Liver (tissue), 3 donors: ENCODE measurements at regions not wholly inside any gene's neighbourhood (a gene's known extent, or its start where the extent isn't known, plus 50 kb on each side); places are given as distances from the start of the nearest gene placed in this dataset.

Experiments used
- GABPA ChIP-seq, 2 donors: IDR thresholded peaks in 1 of 2; conservative IDR thresholded peaks in 1 of 2; 2 replicates each; pipeline ENCODE4 v1.6.1; 2016; ENCODE audit warnings: antibody characterized with exemption in 2 of 2, mild to moderate bottlenecking in 1 of 2, moderate library complexity in 1 of 2
- HNF4G ChIP-seq: IDR thresholded peaks from 2 replicates; pipeline ENCODE4 v1.6.1; 2016; ENCODE audit warnings: antibody characterized with exemption
- JUND ChIP-seq, 2 donors: IDR thresholded peaks; 2 replicates each; pipeline ENCODE4 v1.6.1; 2016; ENCODE audit warnings: antibody characterized with exemption in 2 of 2
- RAD21 ChIP-seq, 2 donors: IDR thresholded peaks; 2 replicates each; pipeline ENCODE4 v1.6.1; 2016; ENCODE audit warnings: antibody characterized with exemption in 2 of 2, mild to moderate bottlenecking in 2 of 2
- RXRA ChIP-seq, 2 donors: IDR thresholded peaks; 2 replicates each; pipeline ENCODE4 v1.6.1; 2017 to 2018; ENCODE audit warnings: antibody characterized with exemption in 2 of 2, mild to moderate bottlenecking in 1 of 2
- SP1 ChIP-seq: IDR thresholded peaks from 2 replicates; pipeline ENCODE4 v1.6.1; 2018; ENCODE audit warnings: antibody characterized with exemption, mild to moderate bottlenecking
- TF ChIP-seq, protein P1 (sequence below): fragments of 150-350 bp; IDR thresholded peaks from 2 replicates; pipeline ENCODE4 v1.5.1; 2017; ENCODE audit warnings: improper control_type of control experiment, low read depth, low read length; ENCODE audit not compliant: missing input control
- TF ChIP-seq, protein P2 (sequence below): IDR thresholded peaks from 2 replicates; pipeline ENCODE4 v1.6.1; 2016; ENCODE audit warnings: antibody characterized with exemption
- TF ChIP-seq, protein P3 (sequence below): IDR thresholded peaks from 2 replicates; pipeline ENCODE4 v1.6.1; 2016; ENCODE audit warnings: antibody characterized with exemption, mild to moderate bottlenecking
- TF ChIP-seq, protein P4 (sequence below): IDR thresholded peaks from 2 replicates; pipeline ENCODE4 v1.6.1; 2016; ENCODE audit warnings: antibody characterized with exemption
- donor health status: healthy.
- donor health status: healthy.

DNA sequence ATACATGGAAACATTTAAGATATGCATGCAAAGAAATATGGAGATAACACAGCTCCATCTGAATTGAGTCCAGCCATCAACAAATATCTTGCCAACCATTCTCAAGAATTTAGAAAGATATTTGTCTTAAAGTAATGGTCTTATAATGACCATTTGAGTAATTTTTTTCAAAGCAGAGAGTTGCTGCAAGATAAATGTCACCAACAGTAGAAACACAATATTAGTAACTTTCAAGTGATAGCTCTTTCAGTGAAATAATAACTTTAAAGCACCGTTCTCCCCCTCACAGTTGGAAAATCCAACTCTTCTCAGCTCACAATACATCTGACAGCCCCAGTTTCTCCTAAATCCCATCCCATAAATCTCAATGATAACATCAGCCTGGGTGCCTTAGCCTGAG, 481.0 kb upstream of the ADAMTS5 start:
- TF ChIP-seq, protein P1, sequence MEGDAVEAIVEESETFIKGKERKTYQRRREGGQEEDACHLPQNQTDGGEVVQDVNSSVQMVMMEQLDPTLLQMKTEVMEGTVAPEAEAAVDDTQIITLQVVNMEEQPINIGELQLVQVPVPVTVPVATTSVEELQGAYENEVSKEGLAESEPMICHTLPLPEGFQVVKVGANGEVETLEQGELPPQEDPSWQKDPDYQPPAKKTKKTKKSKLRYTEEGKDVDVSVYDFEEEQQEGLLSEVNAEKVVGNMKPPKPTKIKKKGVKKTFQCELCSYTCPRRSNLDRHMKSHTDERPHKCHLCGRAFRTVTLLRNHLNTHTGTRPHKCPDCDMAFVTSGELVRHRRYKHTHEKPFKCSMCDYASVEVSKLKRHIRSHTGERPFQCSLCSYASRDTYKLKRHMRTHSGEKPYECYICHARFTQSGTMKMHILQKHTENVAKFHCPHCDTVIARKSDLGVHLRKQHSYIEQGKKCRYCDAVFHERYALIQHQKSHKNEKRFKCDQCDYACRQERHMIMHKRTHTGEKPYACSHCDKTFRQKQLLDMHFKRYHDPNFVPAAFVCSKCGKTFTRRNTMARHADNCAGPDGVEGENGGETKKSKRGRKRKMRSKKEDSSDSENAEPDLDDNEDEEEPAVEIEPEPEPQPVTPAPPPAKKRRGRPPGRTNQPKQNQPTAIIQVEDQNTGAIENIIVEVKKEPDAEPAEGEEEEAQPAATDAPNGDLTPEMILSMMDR, result no peak
- TF ChIP-seq, protein P2, sequence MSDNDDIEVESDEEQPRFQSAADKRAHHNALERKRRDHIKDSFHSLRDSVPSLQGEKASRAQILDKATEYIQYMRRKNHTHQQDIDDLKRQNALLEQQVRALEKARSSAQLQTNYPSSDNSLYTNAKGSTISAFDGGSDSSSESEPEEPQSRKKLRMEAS, result no peak
- TF ChIP-seq, protein P3, sequence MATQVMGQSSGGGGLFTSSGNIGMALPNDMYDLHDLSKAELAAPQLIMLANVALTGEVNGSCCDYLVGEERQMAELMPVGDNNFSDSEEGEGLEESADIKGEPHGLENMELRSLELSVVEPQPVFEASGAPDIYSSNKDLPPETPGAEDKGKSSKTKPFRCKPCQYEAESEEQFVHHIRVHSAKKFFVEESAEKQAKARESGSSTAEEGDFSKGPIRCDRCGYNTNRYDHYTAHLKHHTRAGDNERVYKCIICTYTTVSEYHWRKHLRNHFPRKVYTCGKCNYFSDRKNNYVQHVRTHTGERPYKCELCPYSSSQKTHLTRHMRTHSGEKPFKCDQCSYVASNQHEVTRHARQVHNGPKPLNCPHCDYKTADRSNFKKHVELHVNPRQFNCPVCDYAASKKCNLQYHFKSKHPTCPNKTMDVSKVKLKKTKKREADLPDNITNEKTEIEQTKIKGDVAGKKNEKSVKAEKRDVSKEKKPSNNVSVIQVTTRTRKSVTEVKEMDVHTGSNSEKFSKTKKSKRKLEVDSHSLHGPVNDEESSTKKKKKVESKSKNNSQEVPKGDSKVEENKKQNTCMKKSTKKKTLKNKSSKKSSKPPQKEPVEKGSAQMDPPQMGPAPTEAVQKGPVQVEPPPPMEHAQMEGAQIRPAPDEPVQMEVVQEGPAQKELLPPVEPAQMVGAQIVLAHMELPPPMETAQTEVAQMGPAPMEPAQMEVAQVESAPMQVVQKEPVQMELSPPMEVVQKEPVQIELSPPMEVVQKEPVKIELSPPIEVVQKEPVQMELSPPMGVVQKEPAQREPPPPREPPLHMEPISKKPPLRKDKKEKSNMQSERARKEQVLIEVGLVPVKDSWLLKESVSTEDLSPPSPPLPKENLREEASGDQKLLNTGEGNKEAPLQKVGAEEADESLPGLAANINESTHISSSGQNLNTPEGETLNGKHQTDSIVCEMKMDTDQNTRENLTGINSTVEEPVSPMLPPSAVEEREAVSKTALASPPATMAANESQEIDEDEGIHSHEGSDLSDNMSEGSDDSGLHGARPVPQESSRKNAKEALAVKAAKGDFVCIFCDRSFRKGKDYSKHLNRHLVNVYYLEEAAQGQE, result no peak
- TF ChIP-seq GABPA (IDR thresholded peaks at IDR 0.05 in 1 of 2, conservative IDR thresholded peaks at IDR 0.05 in 1 of 2), result no peak
- TF ChIP-seq RAD21 (IDR thresholded peaks at IDR 0.05), result no peak
- TF ChIP-seq, protein P4, sequence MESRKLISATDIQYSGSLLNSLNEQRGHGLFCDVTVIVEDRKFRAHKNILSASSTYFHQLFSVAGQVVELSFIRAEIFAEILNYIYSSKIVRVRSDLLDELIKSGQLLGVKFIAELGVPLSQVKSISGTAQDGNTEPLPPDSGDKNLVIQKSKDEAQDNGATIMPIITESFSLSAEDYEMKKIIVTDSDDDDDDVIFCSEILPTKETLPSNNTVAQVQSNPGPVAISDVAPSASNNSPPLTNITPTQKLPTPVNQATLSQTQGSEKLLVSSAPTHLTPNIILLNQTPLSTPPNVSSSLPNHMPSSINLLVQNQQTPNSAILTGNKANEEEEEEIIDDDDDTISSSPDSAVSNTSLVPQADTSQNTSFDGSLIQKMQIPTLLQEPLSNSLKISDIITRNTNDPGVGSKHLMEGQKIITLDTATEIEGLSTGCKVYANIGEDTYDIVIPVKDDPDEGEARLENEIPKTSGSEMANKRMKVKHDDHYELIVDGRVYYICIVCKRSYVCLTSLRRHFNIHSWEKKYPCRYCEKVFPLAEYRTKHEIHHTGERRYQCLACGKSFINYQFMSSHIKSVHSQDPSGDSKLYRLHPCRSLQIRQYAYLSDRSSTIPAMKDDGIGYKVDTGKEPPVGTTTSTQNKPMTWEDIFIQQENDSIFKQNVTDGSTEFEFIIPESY, result no peak
- TF ChIP-seq JUND (IDR thresholded peaks at IDR 0.05), result no peak
- no peak for TF ChIP-seq RXRA (IDR thresholded peaks at IDR 0.05)
- TF ChIP-seq SP1, result no peak
- TF ChIP-seq HNF4G, result no peak
